Liver (tissue), 3 donors: ENCODE measurements at regions not wholly inside any gene's neighbourhood (a gene's known extent, or its start where the extent isn't known, plus 50 kb on each side); places are given as distances from the start of the nearest gene placed in this dataset.

Experiments used
- FOXA1 ChIP-seq: IDR thresholded peaks from 2 replicates; pipeline ENCODE4 v1.6.1; 2016; ENCODE audit warnings: antibody characterized with exemption
- SP1 ChIP-seq: IDR thresholded peaks from 2 replicates; pipeline ENCODE4 v1.6.1; 2018; ENCODE audit warnings: antibody characterized with exemption, mild to moderate bottlenecking
- TF ChIP-seq, protein P1 (sequence below): fragments of 150-350 bp; IDR thresholded peaks from 2 replicates; pipeline ENCODE4 v1.5.1; 2017; ENCODE audit warnings: improper control_type of control experiment, low read depth, low read length; ENCODE audit not compliant: missing input control
- TF ChIP-seq, protein P2 (sequence below): IDR thresholded peaks from 2 replicates; pipeline ENCODE4 v1.6.1; 2016; ENCODE audit warnings: antibody characterized with exemption
- donor health status: healthy.
- donor health status: healthy.

- TF ChIP-seq, protein P1, sequence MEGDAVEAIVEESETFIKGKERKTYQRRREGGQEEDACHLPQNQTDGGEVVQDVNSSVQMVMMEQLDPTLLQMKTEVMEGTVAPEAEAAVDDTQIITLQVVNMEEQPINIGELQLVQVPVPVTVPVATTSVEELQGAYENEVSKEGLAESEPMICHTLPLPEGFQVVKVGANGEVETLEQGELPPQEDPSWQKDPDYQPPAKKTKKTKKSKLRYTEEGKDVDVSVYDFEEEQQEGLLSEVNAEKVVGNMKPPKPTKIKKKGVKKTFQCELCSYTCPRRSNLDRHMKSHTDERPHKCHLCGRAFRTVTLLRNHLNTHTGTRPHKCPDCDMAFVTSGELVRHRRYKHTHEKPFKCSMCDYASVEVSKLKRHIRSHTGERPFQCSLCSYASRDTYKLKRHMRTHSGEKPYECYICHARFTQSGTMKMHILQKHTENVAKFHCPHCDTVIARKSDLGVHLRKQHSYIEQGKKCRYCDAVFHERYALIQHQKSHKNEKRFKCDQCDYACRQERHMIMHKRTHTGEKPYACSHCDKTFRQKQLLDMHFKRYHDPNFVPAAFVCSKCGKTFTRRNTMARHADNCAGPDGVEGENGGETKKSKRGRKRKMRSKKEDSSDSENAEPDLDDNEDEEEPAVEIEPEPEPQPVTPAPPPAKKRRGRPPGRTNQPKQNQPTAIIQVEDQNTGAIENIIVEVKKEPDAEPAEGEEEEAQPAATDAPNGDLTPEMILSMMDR, result no peak
- TF ChIP-seq SP1, result no peak
- TF ChIP-seq, protein P2, sequence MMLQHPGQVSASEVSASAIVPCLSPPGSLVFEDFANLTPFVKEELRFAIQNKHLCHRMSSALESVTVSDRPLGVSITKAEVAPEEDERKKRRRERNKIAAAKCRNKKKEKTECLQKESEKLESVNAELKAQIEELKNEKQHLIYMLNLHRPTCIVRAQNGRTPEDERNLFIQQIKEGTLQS, result no peak
- no peak for TF ChIP-seq FOXA1
Measured at GRCh38 chr4:104901438-104901837, 245.2 kb upstream of the TET2 start.
